NB4 (cell line): ENCODE measurements at regions not wholly inside any gene's neighbourhood (a gene's known extent, or its start where the extent isn't known, plus 50 kb on each side); places are given as distances from the start of the nearest gene placed in this dataset.
"Not testable (repeated sequence)": the region's sequence is repeated elsewhere in the genome, so short reads cannot be mapped to it uniquely, and the experiment has no call there.

ENCODE experiments used
- DNase-seq: peaks from one replicate; pipeline ENCODE4 v3.0.0; 2010; ENCODE audit warnings: low read depth
- H3K4me3 ChIP-seq: one replicate; pipeline ENCODE4 v1.5.1; 2011; ENCODE audit warnings: mild to moderate bottlenecking, low read depth, low read length, moderate library complexity
- CTCF ChIP-seq: IDR thresholded peaks from one replicate; pipeline ENCODE4 v1.5.1; 2012; ENCODE audit warnings: low read depth, low read length
- MAX ChIP-seq: IDR thresholded peaks from 2 replicates; pipeline ENCODE4 v1.6.1; 2011; ENCODE audit warnings: low read depth, low read length
- MYC ChIP-seq: IDR thresholded peaks from 2 replicates; pipeline ENCODE4 v1.6.1; 2011; ENCODE audit warnings: low read depth, low read length
- POLR2A ChIP-seq: IDR thresholded peaks from 2 replicates; pipeline ENCODE4 v1.6.1; 2011; ENCODE audit warnings: mild to moderate bottlenecking; ENCODE audit not compliant: insufficient read length; ENCODE audit errors: extremely low read depth

GRCh38 chr17:21573961-21574610 lies 118.2 kb upstream of the KCNJ18 start:
- DNase-seq: no peak
- H3K4me3 ChIP-seq: no peak overlapping the region
- no peak for TF ChIP-seq MAX

- DNase-seq, H3K4me3 ChIP-seq: not testable (repeated sequence)
Measured at GRCh38 chr17:21574611-21575255, 117.6 kb upstream of the KCNJ18 start.

- not testable (repeated sequence) for DNase-seq, H3K4me3 ChIP-seq
Measured at GRCh38 chr17:21578783-21579182, 113.5 kb upstream of the KCNJ18 start.

GRCh38 chr17:21592774-21593173 lies 99.5 kb upstream of the KCNJ18 start:
- no peak for DNase-seq
- no peak overlapping the region for H3K4me3 ChIP-seq
- TF ChIP-seq MYC (no peak), POLR2A (no peak), CTCF (no peak), MAX (no peak)

- H3K4me3 ChIP-seq, DNase-seq: not testable (repeated sequence)
Measured at GRCh38 chr17:21593452-21594105, 98.7 kb upstream of the KCNJ18 start.

- H3K4me3 ChIP-seq: no peak overlapping the region
- DNase-seq: no peak
- TF ChIP-seq POLR2A (no peak), MAX (no peak)
Measured at GRCh38 chr17:21595086-21595485, 97.2 kb upstream of the KCNJ18 start.

- H3K4me3 ChIP-seq: no peak overlapping the region
- DNase-seq: no peak
- TF ChIP-seq POLR2A (no peak), MYC (no peak), CTCF (no peak), MAX (no peak)
Measured at GRCh38 chr17:21602176-21602575, 90.1 kb upstream of the KCNJ18 start.

GRCh38 chr17:21603292-21603691 lies 89.0 kb upstream of the KCNJ18 start:
- DNase-seq, H3K4me3 ChIP-seq: not testable (repeated sequence)

GRCh38 chr17:21611443-21611842 lies 80.9 kb upstream of the KCNJ18 start:
- not testable (repeated sequence) for DNase-seq, H3K4me3 ChIP-seq

- DNase-seq: not testable (repeated sequence)
Measured at GRCh38 chr17:21612123-21613070, 79.9 kb upstream of the KCNJ18 start.

More at GRCh38 chr17:21612123-21613070, 79.9 kb upstream of the KCNJ18 start:
- not testable (repeated sequence) for H3K4me3 ChIP-seq
